H9 (cell line): ENCODE measurements at regions not wholly inside any gene's neighbourhood (a gene's known extent, or its start where the extent isn't known, plus 50 kb on each side); places are given as distances from the start of the nearest gene placed in this dataset.

Source experiments
- DNase-seq: peaks from one replicate; pipeline ENCODE4 v3.0.0-alpha.2; 2017
- H2AFZ ChIP-seq: one replicate; pipeline ENCODE4 v1.6.1; 2013; ENCODE audit warnings: mild to moderate bottlenecking, low read length, control low read depth, moderate library complexity
- H2AK5ac ChIP-seq: 2 replicates; pipeline ENCODE4 v1.6.1; 2013; ENCODE audit warnings: low read length, control low read depth, mixed read lengths; ENCODE audit not compliant: insufficient read length
- H2BK120ac ChIP-seq: one replicate; pipeline ENCODE4 v1.6.1; 2013; ENCODE audit warnings: low read depth, mild to moderate bottlenecking, low read length, control low read depth, inconsistent platforms; ENCODE audit not compliant: poor library complexity, severe bottlenecking
- H2BK12ac ChIP-seq: 2 replicates; pipeline ENCODE4 v1.6.1; 2013; ENCODE audit warnings: low read length, control low read depth, mixed read lengths, low read depth; ENCODE audit not compliant: insufficient read length
- H2BK15ac ChIP-seq: 2 replicates; pipeline ENCODE4 v1.6.1; 2013; ENCODE audit warnings: low read depth, low read length, control low read depth
- H2BK20ac ChIP-seq: one replicate; pipeline ENCODE4 v1.6.1; 2013; ENCODE audit warnings: low read depth, mild to moderate bottlenecking, low read length, control low read depth, inconsistent platforms; ENCODE audit not compliant: poor library complexity, severe bottlenecking
- H2BK5ac ChIP-seq: 2 replicates; pipeline ENCODE4 v1.6.1; 2013; ENCODE audit warnings: low read length, control low read depth, mixed read lengths; ENCODE audit not compliant: insufficient read length
- H3K14ac ChIP-seq: 2 replicates; pipeline ENCODE4 v1.6.1; 2013; ENCODE audit warnings: low read length, control low read depth; ENCODE audit not compliant: insufficient read depth
- H3K18ac ChIP-seq: 2 replicates; pipeline ENCODE4 v1.6.1; 2013; ENCODE audit warnings: low read depth, mild to moderate bottlenecking, mixed read lengths, low read length, control low read depth; ENCODE audit not compliant: insufficient read length
- H3K23ac ChIP-seq: 2 replicates; pipeline ENCODE4 v1.6.1; 2013; ENCODE audit warnings: low read length, control low read depth, mixed read lengths, low read depth; ENCODE audit not compliant: insufficient read length
- H3K23me2 ChIP-seq: 2 replicates; pipeline ENCODE4 v1.6.1; 2013; ENCODE audit warnings: low read depth, mild to moderate bottlenecking, mixed read lengths, low read length, control low read depth; ENCODE audit not compliant: insufficient read length, poor library complexity, severe bottlenecking
- H3K27ac ChIP-seq: 2 replicates; pipeline ENCODE4 v1.5.1; 2013; ENCODE audit warnings: low read length, control low read depth, mixed read lengths, low read depth; ENCODE audit not compliant: insufficient read length
- H3K27me3 ChIP-seq: 2 replicates; pipeline ENCODE4 v1.6.1; 2013; ENCODE audit warnings: low read length, control low read depth, inconsistent platforms; ENCODE audit not compliant: insufficient read depth
- H3K4ac ChIP-seq: 2 replicates; pipeline ENCODE4 v1.6.1; 2013; ENCODE audit warnings: low read depth, mild to moderate bottlenecking, control low read depth, inconsistent platforms, low read length, moderate library complexity
- H3K4me1 ChIP-seq: 2 replicates; pipeline ENCODE4 v1.6.1; 2013; ENCODE audit warnings: low read length, control low read depth, inconsistent platforms; ENCODE audit not compliant: insufficient read depth
- H3K4me2 ChIP-seq: 2 replicates; pipeline ENCODE4 v1.6.1; 2013; ENCODE audit warnings: low read length, control low read depth, mixed read lengths; ENCODE audit not compliant: insufficient read length, insufficient read depth
- H3K56ac ChIP-seq: 2 replicates; pipeline ENCODE4 v1.6.1; 2013; ENCODE audit warnings: low read depth, mild to moderate bottlenecking, mixed read lengths, low read length, control low read depth; ENCODE audit not compliant: insufficient read length
- H3K79me1 ChIP-seq: 2 replicates; pipeline ENCODE4 v1.6.1; 2013; ENCODE audit warnings: low read depth, mild to moderate bottlenecking, moderate library complexity, low read length, control low read depth, inconsistent platforms; ENCODE audit not compliant: insufficient read depth, poor library complexity, severe bottlenecking
- H3K79me2 ChIP-seq: 2 replicates; pipeline ENCODE4 v1.6.1; 2013; ENCODE audit warnings: low read length, control low read depth, inconsistent platforms; ENCODE audit not compliant: insufficient read depth
- H3K9ac ChIP-seq: 2 replicates; pipeline ENCODE4 v1.6.1; 2013; ENCODE audit warnings: low read length, control low read depth, mixed read lengths; ENCODE audit not compliant: insufficient read length; ENCODE audit errors: extremely low read depth
- H3K9me3 ChIP-seq: one replicate; pipeline ENCODE4 v1.6.1; 2013; ENCODE audit warnings: low read depth, low read length, inconsistent platforms; ENCODE audit not compliant: control insufficient read depth
- H3T11ph ChIP-seq: one replicate; pipeline ENCODE4 v1.6.1; 2013; ENCODE audit warnings: mild to moderate bottlenecking, low read length, control low read depth, inconsistent platforms
- H4K20me1 ChIP-seq: one replicate; pipeline ENCODE4 v1.6.1; 2013; ENCODE audit not compliant: control insufficient read depth, insufficient read length, insufficient read depth
- H4K5ac ChIP-seq: 2 replicates; pipeline ENCODE4 v1.6.1; 2013; ENCODE audit warnings: low read depth, mild to moderate bottlenecking, mixed read lengths, low read length, control low read depth; ENCODE audit not compliant: insufficient read length
- H4K8ac ChIP-seq: replicated peaks from 2 replicates; pipeline ENCODE4 v1.6.1; 2013; ENCODE audit warnings: low read length, control low read depth, mixed read lengths, low read depth; ENCODE audit not compliant: insufficient read length
- H4K91ac ChIP-seq: 2 replicates; pipeline ENCODE4 v1.6.1; 2013; ENCODE audit warnings: low read depth, mild to moderate bottlenecking, moderate library complexity, mixed read lengths, low read length, control low read depth; ENCODE audit not compliant: insufficient read length
- H3K27ac Mint-ChIP-seq, 3 experiments: 2 replicates in 2 of 3; 3 replicates in 1 of 3; pipeline ENCODE4 v1.8.0; 2020 to 2021; ENCODE audit warnings: mixed read lengths in 3 of 3, mild to moderate bottlenecking in 1 of 3, moderate library complexity in 1 of 3
- H3K27me3 Mint-ChIP-seq: 2 replicates; pipeline ENCODE4 v1.8.0; 2021; ENCODE audit warnings: low read depth, mild to moderate bottlenecking, moderate library complexity, mixed read lengths
- H3K36me3 Mint-ChIP-seq, 3 experiments: 2 replicates in 2 of 3; 3 replicates in 1 of 3; pipeline ENCODE4 v1.8.0; 2020 to 2021; ENCODE audit warnings: low read depth in 3 of 3, mixed read lengths in 3 of 3; ENCODE audit not compliant: insufficient read depth in 1 of 3
- H3K4me1 Mint-ChIP-seq, 2 experiments: 2 replicates each; pipeline ENCODE4 v1.8.0; 2020; ENCODE audit warnings: mixed read lengths in 2 of 2
- H3K4me3 Mint-ChIP-seq, 2 experiments: 2 replicates in 1 of 2; 3 replicates in 1 of 2; pipeline ENCODE4 v1.8.0; 2020 to 2021; ENCODE audit warnings: mild to moderate bottlenecking in 2 of 2, mixed read lengths in 2 of 2, moderate library complexity in 1 of 2
- H3K9me3 Mint-ChIP-seq, 2 experiments: 2 replicates in 1 of 2; 3 replicates in 1 of 2; pipeline ENCODE4 v1.8.0; 2020; ENCODE audit warnings: mild to moderate bottlenecking in 2 of 2, mixed read lengths in 2 of 2, moderate library complexity in 1 of 2
- WGBS: extraction: QIAGEN DNeasy Blood & Tissue Kit; methylation state at CpG from one replicate; pipeline ENCODE4 v1.1.7; 2013; ENCODE audit warnings: missing lambda C conversion rate, low lambda C conversion rate, mixed read lengths; ENCODE audit not compliant: insufficient read length; ENCODE audit errors: extremely low coverage; 5-methylcytosine and 5-hydroxymethylcytosine counted together
- TF ChIP-seq, protein P1 (sequence below): fragments of 200-600 bp; sonication (generic); conservative IDR thresholded peaks from 3 replicates; pipeline ENCODE4 v1.8.0; 2021; ENCODE audit warnings: antibody characterized with exemption, mild to moderate bottlenecking

DNA sequence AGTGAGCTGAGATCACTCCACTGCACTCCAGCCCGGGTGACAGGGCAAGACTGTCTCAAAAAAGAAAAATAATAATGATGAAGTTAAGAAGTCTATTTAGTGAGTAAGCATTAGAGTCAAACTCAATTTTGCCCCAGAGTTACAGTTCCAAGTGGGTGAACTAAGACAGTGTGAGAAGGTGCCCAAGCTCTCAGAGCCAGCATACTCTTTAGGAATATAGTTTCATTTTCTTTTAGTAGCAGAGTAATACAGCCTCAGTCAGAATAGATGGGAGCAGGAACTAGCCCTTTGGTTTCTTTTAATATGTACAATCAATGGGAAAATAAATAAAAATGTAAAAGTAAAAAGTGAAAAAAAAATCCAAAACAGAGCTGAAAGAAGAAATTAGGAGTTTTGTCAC, 87.0 kb upstream of the ADGRF1 start:
- H3K9me3 Mint-ChIP-seq = no peaks in the 10 kb centered on the region
- Histone ChIP-seq H3K4me2 (no peak overlapping the region), H3K4me1 (peaks cover 5% of the 10 kb centered on the region; the same call in 1 of the 2 replicates), H3T11ph (no peak overlapping the region), H3K14ac (no peak overlapping the region), H3K56ac (no peak overlapping the region), H2BK120ac (no peak overlapping the region), H4K20me1 (no peaks in the 10 kb centered on the region), H2BK12ac (no peak overlapping the region), H2BK5ac (no peak overlapping the region), H3K4ac (no peak overlapping the region), H3K9ac (no peak overlapping the region), H3K79me2 (no peaks in the 10 kb centered on the region), H3K18ac (no peak overlapping the region), H3K27ac (no peak overlapping the region), H2AFZ (no peak overlapping the region), H4K5ac (no peak overlapping the region), H3K23me2 (no peaks in the 10 kb centered on the region), H4K8ac (no peak overlapping the region), H2BK15ac (no peak overlapping the region), H2BK20ac (no peak overlapping the region), H3K79me1 (no peaks in the 10 kb centered on the region), H4K91ac (no peak overlapping the region), H3K23ac (no peak overlapping the region), H3K27me3 (no peaks in the 10 kb centered on the region), H2AK5ac (no peak overlapping the region), H3K9me3 (no peaks in the 10 kb centered on the region)
- no CpG with 5 or more reads among the region's 1 CpG for WGBS
- H3K4me1 Mint-ChIP-seq = peaks cover 29% of the 10 kb centered on the region in 2 experiments
- TF ChIP-seq, protein P1, sequence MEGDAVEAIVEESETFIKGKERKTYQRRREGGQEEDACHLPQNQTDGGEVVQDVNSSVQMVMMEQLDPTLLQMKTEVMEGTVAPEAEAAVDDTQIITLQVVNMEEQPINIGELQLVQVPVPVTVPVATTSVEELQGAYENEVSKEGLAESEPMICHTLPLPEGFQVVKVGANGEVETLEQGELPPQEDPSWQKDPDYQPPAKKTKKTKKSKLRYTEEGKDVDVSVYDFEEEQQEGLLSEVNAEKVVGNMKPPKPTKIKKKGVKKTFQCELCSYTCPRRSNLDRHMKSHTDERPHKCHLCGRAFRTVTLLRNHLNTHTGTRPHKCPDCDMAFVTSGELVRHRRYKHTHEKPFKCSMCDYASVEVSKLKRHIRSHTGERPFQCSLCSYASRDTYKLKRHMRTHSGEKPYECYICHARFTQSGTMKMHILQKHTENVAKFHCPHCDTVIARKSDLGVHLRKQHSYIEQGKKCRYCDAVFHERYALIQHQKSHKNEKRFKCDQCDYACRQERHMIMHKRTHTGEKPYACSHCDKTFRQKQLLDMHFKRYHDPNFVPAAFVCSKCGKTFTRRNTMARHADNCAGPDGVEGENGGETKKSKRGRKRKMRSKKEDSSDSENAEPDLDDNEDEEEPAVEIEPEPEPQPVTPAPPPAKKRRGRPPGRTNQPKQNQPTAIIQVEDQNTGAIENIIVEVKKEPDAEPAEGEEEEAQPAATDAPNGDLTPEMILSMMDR = no peak
- H3K4me3 Mint-ChIP-seq = no peak overlapping the region
- H3K36me3 Mint-ChIP-seq = no peaks in the 10 kb centered on the region
- no peak for DNase-seq
- H3K27me3 Mint-ChIP-seq = no peaks in the 10 kb centered on the region
- H3K27ac Mint-ChIP-seq = no peak overlapping the region
